Skin of body (tissue), 1 donor: ENCODE measurements at regions not wholly inside any gene's neighbourhood (a gene's known extent, or its start where the extent isn't known, plus 50 kb on each side); places are given as distances from the start of the nearest gene placed in this dataset.

ENCODE experiments used
- DNase-seq: peaks from one replicate; lab custom pipeline; 2025; lab: John Stamatoyannopoulos, UW

- DNase-seq, result no peak
These were observed 243.4 kb upstream of the IRX5 start for GRCh38 chr16:54687043-54687899.

GRCh38 chr16:54685682-54686081 lies 245.0 kb upstream of the IRX5 start:
- no peak for DNase-seq

GRCh38 chr16:54679531-54679930 lies 251.1 kb upstream of the IRX5 start:
- DNase-seq, result no peak

GRCh38 chr16:54677308-54677950 lies 253.2 kb upstream of the IRX5 start:
- no peak for DNase-seq

- no peak for DNase-seq
These were observed 257.4 kb upstream of the IRX5 start for GRCh38 chr16:54673313-54673712.

GRCh38 chr16:54672500-54672899 lies 258.2 kb upstream of the IRX5 start:
- DNase-seq, result no peak

GRCh38 chr16:54657709-54658102 lies 273.0 kb upstream of the IRX5 start:
- DNase-seq, result no peak

GRCh38 chr16:54657058-54657708 lies 273.5 kb upstream of the IRX5 start:
- no peak for DNase-seq

GRCh38 chr16:54655121-54655590 lies 275.5 kb upstream of the IRX5 start:
- DNase-seq, result peak; percentile 61

- DNase-seq, result no peak
These were observed 276.2 kb upstream of the IRX5 start for GRCh38 chr16:54654429-54654828.

GRCh38 chr16:54652201-54652770 lies 278.4 kb upstream of the IRX5 start:
- DNase-seq, result no peak

GRCh38 chr16:54651440-54652195 lies 279.0 kb upstream of the IRX5 start:
- DNase-seq, result no peak

- no peak for DNase-seq
These were observed 280.8 kb upstream of the IRX5 start for GRCh38 chr16:54649876-54650275.

GRCh38 chr16:54648575-54648974 lies 282.1 kb upstream of the IRX5 start:
- DNase-seq, result no peak

- DNase-seq, result peak; percentile 27
These were observed 282.9 kb upstream of the IRX5 start for GRCh38 chr16:54647725-54648221.

GRCh38 chr16:54647216-54647615 lies 283.4 kb upstream of the IRX5 start:
- no peak for DNase-seq

GRCh38 chr16:54645345-54645744 lies 285.3 kb upstream of the IRX5 start:
- no peak for DNase-seq

GRCh38 chr16:54636221-54636793 lies 294.4 kb upstream of the IRX5 start:
- DNase-seq, result no peak

GRCh38 chr16:54633943-54634362 lies 296.7 kb upstream of the IRX5 start:
- DNase-seq, result no peak
